ENCODE measurements at regions not wholly inside any gene's neighbourhood (a gene's known extent, or its start where the extent isn't known, plus 50 kb on each side); places are given as distances from the start of the nearest gene placed in this dataset.

GRCh38 chr13:54133746-54134145 lies 1105.1 kb downstream of the OLFM4 start:
- H3K9me3 ChIP-seq (ENCODE audit: control insufficient read depth, insufficient read depth, low read length), result no peaks in the 10 kb centered on the region
- no peaks in the 10 kb centered on the region for H3K79me2 ChIP-seq (ENCODE audit: control insufficient read depth, low read length)
- H3K27ac ChIP-seq (ENCODE audit: low read depth, low read length), result no peak overlapping the region
- no peak for TF ChIP-seq CTCF (IDR thresholded peaks at IDR 0.05; ENCODE audit: low read depth, low read length, poor library complexity, severe bottlenecking)
- no peak for TF ChIP-seq EZH2phosphoT487 (IDR thresholded peaks at IDR 0.05; ENCODE audit: borderline replicate concordance, low read length)
- no peaks in the 10 kb centered on the region for H3F3A ChIP-seq (ENCODE audit: control insufficient read depth, insufficient read depth)
- no peaks in the 10 kb centered on the region for H3K9me2 ChIP-seq (replicated peaks; ENCODE audit: control insufficient read depth, low read length)
- H3K27me3 ChIP-seq (ENCODE audit: control insufficient read depth, low read length), result no peaks in the 10 kb centered on the region
- no peaks in the 10 kb centered on the region for H4K20me1 ChIP-seq (ENCODE audit: control insufficient read depth, insufficient read depth, low read depth, low read length)
- H3K4me2 ChIP-seq (ENCODE audit: low read length), result no peak overlapping the region
- no peak overlapping the region for H3K4me3 ChIP-seq (ENCODE audit: low read length)
- no peaks in the 10 kb centered on the region for H3K36me3 ChIP-seq (ENCODE audit: control insufficient read depth, low read length)
- no peaks in the 10 kb centered on the region for H3K4me1 ChIP-seq (ENCODE audit: control insufficient read depth, low read length)

- H3K9me2 ChIP-seq (replicated peaks; ENCODE audit: control insufficient read depth, low read length), result no peaks in the 10 kb centered on the region
- no peaks in the 10 kb centered on the region for H3F3A ChIP-seq (ENCODE audit: control insufficient read depth, insufficient read depth)
- H3K27ac ChIP-seq (ENCODE audit: low read depth, low read length), result no peak overlapping the region
- no peaks in the 10 kb centered on the region for H3K4me1 ChIP-seq (ENCODE audit: control insufficient read depth, low read length)
- H3K79me2 ChIP-seq (ENCODE audit: control insufficient read depth, low read length), result no peaks in the 10 kb centered on the region
- no peaks in the 10 kb centered on the region for H3K27me3 ChIP-seq (ENCODE audit: control insufficient read depth, low read length)
- H3K36me3 ChIP-seq (ENCODE audit: control insufficient read depth, low read length), result no peaks in the 10 kb centered on the region
- H4K20me1 ChIP-seq (ENCODE audit: control insufficient read depth, insufficient read depth, low read depth, low read length), result no peaks in the 10 kb centered on the region
- no peak overlapping the region for H3K4me3 ChIP-seq (ENCODE audit: low read length)
- TF ChIP-seq EZH2phosphoT487 (IDR thresholded peaks at IDR 0.05; ENCODE audit: borderline replicate concordance, low read length), result no peak
- TF ChIP-seq CTCF (IDR thresholded peaks at IDR 0.05; ENCODE audit: low read depth, low read length, poor library complexity, severe bottlenecking), result no peak
- H3K4me2 ChIP-seq (ENCODE audit: low read length), result no peak overlapping the region
- no peaks in the 10 kb centered on the region for H3K9me3 ChIP-seq (ENCODE audit: control insufficient read depth, insufficient read depth, low read length)
These were observed 1116.2 kb downstream of the OLFM4 start for GRCh38 chr13:54144828-54145227.

- Histone ChIP-seq H3F3A (ENCODE audit: control insufficient read depth, insufficient read depth) (no peaks in the 10 kb centered on the region), H3K27me3 (ENCODE audit: control insufficient read depth, low read length) (no peaks in the 10 kb centered on the region), H3K4me1 (ENCODE audit: control insufficient read depth, low read length) (no peaks in the 10 kb centered on the region), H3K4me2 (ENCODE audit: low read length) (no peak overlapping the region), H3K27ac (ENCODE audit: low read depth, low read length) (no peak overlapping the region), H3K4me3 (ENCODE audit: low read length) (no peak overlapping the region), H3K79me2 (ENCODE audit: control insufficient read depth, low read length) (no peaks in the 10 kb centered on the region), H3K9me2 (replicated peaks; ENCODE audit: control insufficient read depth, low read length) (no peaks in the 10 kb centered on the region), H4K20me1 (ENCODE audit: control insufficient read depth, insufficient read depth, low read depth, low read length) (no peaks in the 10 kb centered on the region), H3K9me3 (ENCODE audit: control insufficient read depth, insufficient read depth, low read length) (no peaks in the 10 kb centered on the region), H3K36me3 (ENCODE audit: control insufficient read depth, low read length) (no peaks in the 10 kb centered on the region)
- TF ChIP-seq CTCF (IDR thresholded peaks at IDR 0.05; ENCODE audit: low read depth, low read length, poor library complexity, severe bottlenecking) (no peak), EZH2phosphoT487 (IDR thresholded peaks at IDR 0.05; ENCODE audit: borderline replicate concordance, low read length) (no peak)
These were observed 1122.2 kb downstream of the OLFM4 start for GRCh38 chr13:54150851-54151250.

- no peak for TF ChIP-seq CTCF (IDR thresholded peaks at IDR 0.05; ENCODE audit: low read depth, low read length, poor library complexity, severe bottlenecking)
- no peak for TF ChIP-seq EZH2phosphoT487 (IDR thresholded peaks at IDR 0.05; ENCODE audit: borderline replicate concordance, low read length)
- Histone ChIP-seq H3K9me2 (replicated peaks; ENCODE audit: control insufficient read depth, low read length) (no peaks in the 10 kb centered on the region), H3K4me3 (ENCODE audit: low read length) (no peak overlapping the region), H3K4me1 (ENCODE audit: control insufficient read depth, low read length) (no peaks in the 10 kb centered on the region), H3K4me2 (ENCODE audit: low read length) (no peak overlapping the region), H3K27ac (ENCODE audit: low read depth, low read length) (no peak overlapping the region), H3K27me3 (ENCODE audit: control insufficient read depth, low read length) (no peaks in the 10 kb centered on the region), H3K79me2 (ENCODE audit: control insufficient read depth, low read length) (no peaks in the 10 kb centered on the region), H3K36me3 (ENCODE audit: control insufficient read depth, low read length) (no peaks in the 10 kb centered on the region), H3K9me3 (ENCODE audit: control insufficient read depth, insufficient read depth, low read length) (no peaks in the 10 kb centered on the region; the same call in 1 of the 2 replicates), H4K20me1 (ENCODE audit: control insufficient read depth, insufficient read depth, low read depth, low read length) (no peaks in the 10 kb centered on the region), H3F3A (ENCODE audit: control insufficient read depth, insufficient read depth) (no peaks in the 10 kb centered on the region)
These were observed 1133.5 kb downstream of the OLFM4 start for GRCh38 chr13:54162069-54162468.
